ENCODE measurements at regions not wholly inside any gene's neighbourhood (a gene's known extent, or its start where the extent isn't known, plus 50 kb on each side); places are given as distances from the start of the nearest gene placed in this dataset.

DNA sequence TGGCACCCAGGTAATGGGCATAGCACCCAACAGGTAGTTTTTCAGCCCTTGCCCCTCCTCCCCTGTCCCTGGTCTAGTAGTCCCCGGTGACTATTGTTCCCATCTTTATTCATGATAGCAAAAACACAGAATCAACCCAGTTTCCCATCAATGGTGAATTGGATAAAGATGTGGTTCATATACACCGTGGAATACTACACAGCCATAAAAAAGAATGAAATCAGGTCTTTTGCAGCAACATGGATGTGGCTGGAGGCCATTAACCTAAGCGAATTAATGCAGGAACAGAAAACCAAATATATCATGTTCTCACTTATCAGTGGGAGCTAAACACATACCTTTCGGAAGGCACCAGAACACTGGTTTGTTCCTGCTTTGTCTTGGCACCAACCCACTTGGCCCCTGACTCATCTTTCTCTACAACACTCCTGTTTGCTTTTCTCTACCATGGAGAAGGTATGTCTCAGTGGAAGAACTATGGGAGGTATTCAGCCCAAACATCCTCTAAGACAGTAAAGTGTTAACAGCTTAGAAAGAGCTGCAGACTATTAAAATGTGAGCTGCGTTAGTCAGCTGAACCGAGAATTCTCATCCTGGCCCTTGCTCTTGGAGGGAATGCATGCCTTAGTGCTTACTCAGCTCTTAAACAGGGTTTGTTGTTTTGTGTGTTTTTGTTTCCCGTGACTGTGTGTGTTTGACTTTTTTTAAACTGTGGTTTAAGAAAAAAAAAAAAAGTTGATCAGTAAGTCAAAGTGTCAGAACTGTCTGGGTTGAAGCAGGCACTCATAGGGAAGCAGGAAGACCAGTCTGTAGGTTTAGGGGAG, 203.0 kb downstream of the TOMM20 start:
- Mint-ChIP-seq H3K27me3 (ENCODE audit: unreplicated experiment) (peaks cover 8% of the 10 kb centered on the region), H3K36me3 (ENCODE audit: low read depth, unreplicated experiment) (no peaks in the 10 kb centered on the region), H3K27ac (ENCODE audit: unreplicated experiment) (peak overlapping the region; percentile 94), H3K9me3 (ENCODE audit: unreplicated experiment) (no peaks in the 10 kb centered on the region), H3K4me1 (ENCODE audit: unreplicated experiment) (peaks cover 50% of the 10 kb centered on the region), H3K4me3 (ENCODE audit: unreplicated experiment) (no peak overlapping the region)
- no peak for DNase-seq (ENCODE audit: low spot score)
- TF ChIP-seq, protein P1, sequence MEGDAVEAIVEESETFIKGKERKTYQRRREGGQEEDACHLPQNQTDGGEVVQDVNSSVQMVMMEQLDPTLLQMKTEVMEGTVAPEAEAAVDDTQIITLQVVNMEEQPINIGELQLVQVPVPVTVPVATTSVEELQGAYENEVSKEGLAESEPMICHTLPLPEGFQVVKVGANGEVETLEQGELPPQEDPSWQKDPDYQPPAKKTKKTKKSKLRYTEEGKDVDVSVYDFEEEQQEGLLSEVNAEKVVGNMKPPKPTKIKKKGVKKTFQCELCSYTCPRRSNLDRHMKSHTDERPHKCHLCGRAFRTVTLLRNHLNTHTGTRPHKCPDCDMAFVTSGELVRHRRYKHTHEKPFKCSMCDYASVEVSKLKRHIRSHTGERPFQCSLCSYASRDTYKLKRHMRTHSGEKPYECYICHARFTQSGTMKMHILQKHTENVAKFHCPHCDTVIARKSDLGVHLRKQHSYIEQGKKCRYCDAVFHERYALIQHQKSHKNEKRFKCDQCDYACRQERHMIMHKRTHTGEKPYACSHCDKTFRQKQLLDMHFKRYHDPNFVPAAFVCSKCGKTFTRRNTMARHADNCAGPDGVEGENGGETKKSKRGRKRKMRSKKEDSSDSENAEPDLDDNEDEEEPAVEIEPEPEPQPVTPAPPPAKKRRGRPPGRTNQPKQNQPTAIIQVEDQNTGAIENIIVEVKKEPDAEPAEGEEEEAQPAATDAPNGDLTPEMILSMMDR (IDR thresholded peaks at IDR 0.05; ENCODE audit: unreplicated experiment): no peak

DNA sequence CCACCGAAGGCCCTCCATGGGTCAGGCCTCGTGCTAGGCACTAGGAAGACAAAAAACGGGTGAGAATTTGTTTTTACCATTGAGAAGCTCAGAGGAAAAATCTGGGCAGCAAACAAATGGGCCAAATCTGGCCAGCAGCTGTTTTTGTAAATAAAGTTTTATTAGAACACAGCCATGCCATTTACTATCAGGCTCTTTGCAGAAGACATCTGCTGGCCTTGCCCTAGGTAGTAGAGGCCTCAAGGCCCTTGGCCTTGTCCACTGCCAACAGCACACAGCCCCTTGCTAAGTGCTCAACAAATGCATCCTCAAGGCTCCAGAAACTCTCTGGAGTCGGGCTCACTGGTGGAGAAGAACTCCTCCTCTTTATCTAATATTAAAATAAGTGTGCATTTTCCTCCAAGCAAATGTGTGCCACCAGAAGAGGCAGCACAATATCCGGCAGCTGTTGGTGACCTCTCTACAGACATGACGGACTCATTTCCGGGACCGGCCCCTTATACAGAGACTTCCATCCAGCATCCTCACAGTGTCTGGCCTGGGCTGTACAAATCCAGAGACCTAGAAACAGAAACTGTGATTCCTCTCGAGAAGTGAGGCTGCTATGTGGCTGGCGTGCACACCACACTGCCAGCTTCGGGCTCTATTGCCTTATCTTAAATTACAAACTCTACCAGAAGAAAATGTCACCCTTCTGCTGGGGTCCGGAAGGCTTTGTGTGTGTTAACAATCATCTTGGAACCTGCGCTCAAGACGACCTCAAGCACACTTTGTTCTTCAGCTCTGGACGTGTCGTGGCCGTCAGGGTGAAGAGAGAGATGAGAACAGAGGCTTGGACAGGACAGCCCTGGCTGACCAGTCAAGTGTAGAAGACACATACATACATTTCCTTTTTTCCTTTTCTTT, 203.9 kb downstream of the TOMM20 start:
- no peak for DNase-seq (ENCODE audit: low spot score)
- Mint-ChIP-seq H3K4me1 (ENCODE audit: unreplicated experiment) (peaks cover 58% of the 10 kb centered on the region), H3K27ac (ENCODE audit: unreplicated experiment) (peak overlapping the region; percentile 70), H3K36me3 (ENCODE audit: low read depth, unreplicated experiment) (no peaks in the 10 kb centered on the region), H3K27me3 (ENCODE audit: unreplicated experiment) (peaks cover 11% of the 10 kb centered on the region), H3K4me3 (ENCODE audit: unreplicated experiment) (no peak overlapping the region), H3K9me3 (ENCODE audit: unreplicated experiment) (no peaks in the 10 kb centered on the region)
- TF ChIP-seq, protein P1 (IDR thresholded peaks at IDR 0.05; ENCODE audit: unreplicated experiment): no peak

DNA sequence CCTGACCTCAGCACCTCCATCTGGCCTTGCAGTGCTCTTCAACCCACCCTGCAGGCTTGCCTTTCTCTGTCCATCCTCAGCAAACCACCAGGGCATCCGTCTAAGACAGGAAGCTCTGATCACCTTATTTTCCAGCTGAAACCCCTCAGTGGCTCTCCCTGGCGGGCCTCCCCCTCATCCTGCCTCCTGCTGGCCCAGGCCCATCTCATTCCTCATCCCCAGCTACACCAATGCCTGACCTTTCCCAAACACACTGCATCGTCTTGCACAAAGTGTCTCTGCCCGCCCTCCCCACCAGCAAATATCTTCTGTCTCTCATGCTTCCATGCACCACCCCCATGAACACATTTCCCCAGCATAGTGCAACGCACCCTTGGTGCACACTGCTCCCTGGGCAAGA, 205.0 kb downstream of the TOMM20 start:
- no peaks in the 10 kb centered on the region for H3K9me3 Mint-ChIP-seq (ENCODE audit: unreplicated experiment)
- no peaks in the 10 kb centered on the region for H3K36me3 Mint-ChIP-seq (ENCODE audit: low read depth, unreplicated experiment)
- H3K4me1 Mint-ChIP-seq (ENCODE audit: unreplicated experiment): peaks cover 69% of the 10 kb centered on the region
- DNase-seq (ENCODE audit: low spot score): no peak
- TF ChIP-seq, protein P1 (IDR thresholded peaks at IDR 0.05; ENCODE audit: unreplicated experiment): no peak
- no peak overlapping the region for H3K4me3 Mint-ChIP-seq (ENCODE audit: unreplicated experiment)
- peaks cover 9% of the 10 kb centered on the region for H3K27me3 Mint-ChIP-seq (ENCODE audit: unreplicated experiment)
- H3K27ac Mint-ChIP-seq (ENCODE audit: unreplicated experiment): no peak overlapping the region

DNA sequence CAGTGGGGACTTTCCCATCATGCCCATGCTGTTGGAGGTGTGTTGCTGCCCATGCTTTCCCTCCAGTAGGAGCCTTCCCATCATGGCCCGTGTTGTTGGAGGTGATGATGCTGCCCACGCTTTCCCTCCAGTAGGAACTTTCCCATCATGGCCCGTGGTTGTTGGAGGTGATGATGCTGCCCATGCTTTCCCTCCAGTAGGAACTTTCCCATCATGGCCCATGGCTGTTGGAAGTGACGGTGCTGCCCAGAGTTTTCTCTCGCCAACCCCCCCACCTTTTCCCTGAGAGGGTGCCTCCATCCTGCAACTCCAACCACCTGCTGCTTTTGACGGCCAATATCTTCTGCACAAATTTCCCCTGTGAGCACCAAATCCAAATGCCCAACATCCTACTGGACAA, 205.7 kb downstream of the TOMM20 start:
- TF ChIP-seq, protein P1 (IDR thresholded peaks at IDR 0.05; ENCODE audit: unreplicated experiment): no peak
- Mint-ChIP-seq H3K4me3 (ENCODE audit: unreplicated experiment) (peak overlapping the region; percentile 5), H3K36me3 (ENCODE audit: low read depth, unreplicated experiment) (no peaks in the 10 kb centered on the region), H3K27ac (ENCODE audit: unreplicated experiment) (no peak overlapping the region), H3K27me3 (ENCODE audit: unreplicated experiment) (peaks cover 9% of the 10 kb centered on the region), H3K4me1 (ENCODE audit: unreplicated experiment) (peaks cover 70% of the 10 kb centered on the region), H3K9me3 (ENCODE audit: unreplicated experiment) (no peaks in the 10 kb centered on the region)
- DNase-seq (ENCODE audit: low spot score): no peak
